SK-N-SH treated with all-trans-retinoic acid at 6 μM for 48 hours (cell line): ENCODE measurements at regions not wholly inside any gene's neighbourhood (a gene's known extent, or its start where the extent isn't known, plus 50 kb on each side); places are given as distances from the start of the nearest gene placed in this dataset.

Experiments
- ARNTL ChIP-seq: fragments of 450-650 bp; formaldehyde crosslinking; IDR thresholded peaks from 2 replicates; pipeline ENCODE4 v1.5.0; 2020; ENCODE audit warnings: low read depth, mild to moderate bottlenecking, moderate library complexity, borderline replicate concordance
- ZFP3 ChIP-seq: fragments of 250-450 bp; sonication (Bioruptor Pico); IDR thresholded peaks from 2 replicates; pipeline ENCODE4 v1.5.0; 2020; ENCODE audit warnings: mild to moderate bottlenecking, moderate library complexity
- TF ChIP-seq, protein P1 (sequence below): fragments of 250-450 bp; sonication (Bioruptor Pico); IDR thresholded peaks from 2 replicates; pipeline ENCODE4 v1.8.0; 2020; ENCODE audit warnings: mild to moderate bottlenecking, moderate library complexity, borderline replicate concordance

DNA sequence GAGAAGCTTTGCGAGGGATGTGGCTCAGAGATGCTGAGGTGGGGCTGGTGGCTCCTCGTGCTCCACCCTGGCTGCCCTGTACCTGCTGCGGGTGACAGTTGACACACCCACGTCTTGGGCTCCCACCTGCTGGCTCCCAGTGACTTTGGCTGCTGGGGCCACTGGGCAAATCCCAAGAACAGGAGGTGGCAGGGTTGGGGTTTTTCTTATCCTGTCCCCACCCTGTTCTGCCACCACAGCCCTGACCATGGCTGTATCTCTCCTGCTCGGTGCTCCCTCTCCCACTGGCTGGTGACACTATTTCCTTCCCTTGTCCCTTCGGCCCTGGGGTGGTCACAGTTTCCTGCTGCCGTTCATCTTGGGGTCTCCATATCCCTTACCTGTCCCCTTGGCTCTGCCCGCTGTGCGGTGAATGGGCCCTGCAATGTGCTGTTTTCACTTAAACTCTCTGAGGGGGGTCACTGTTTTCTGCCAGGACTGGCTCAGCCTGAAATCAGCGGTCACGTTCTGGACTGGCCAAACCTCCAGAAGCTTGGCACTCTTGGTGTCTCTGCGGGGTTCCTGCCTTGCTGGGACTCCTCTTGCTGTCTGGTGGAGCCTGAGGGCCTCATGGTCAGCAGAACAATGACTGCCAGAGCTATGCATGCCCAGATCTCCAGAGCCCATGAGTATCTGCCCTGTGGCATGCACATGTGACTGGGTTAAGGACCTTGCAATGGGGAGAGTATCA is 144.2 kb downstream of the IRF8 start:
- TF ChIP-seq, protein P1, sequence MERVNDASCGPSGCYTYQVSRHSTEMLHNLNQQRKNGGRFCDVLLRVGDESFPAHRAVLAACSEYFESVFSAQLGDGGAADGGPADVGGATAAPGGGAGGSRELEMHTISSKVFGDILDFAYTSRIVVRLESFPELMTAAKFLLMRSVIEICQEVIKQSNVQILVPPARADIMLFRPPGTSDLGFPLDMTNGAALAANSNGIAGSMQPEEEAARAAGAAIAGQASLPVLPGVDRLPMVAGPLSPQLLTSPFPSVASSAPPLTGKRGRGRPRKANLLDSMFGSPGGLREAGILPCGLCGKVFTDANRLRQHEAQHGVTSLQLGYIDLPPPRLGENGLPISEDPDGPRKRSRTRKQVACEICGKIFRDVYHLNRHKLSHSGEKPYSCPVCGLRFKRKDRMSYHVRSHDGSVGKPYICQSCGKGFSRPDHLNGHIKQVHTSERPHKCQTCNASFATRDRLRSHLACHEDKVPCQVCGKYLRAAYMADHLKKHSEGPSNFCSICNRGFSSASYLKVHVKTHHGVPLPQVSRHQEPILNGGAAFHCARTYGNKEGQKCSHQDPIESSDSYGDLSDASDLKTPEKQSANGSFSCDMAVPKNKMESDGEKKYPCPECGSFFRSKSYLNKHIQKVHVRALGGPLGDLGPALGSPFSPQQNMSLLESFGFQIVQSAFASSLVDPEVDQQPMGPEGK (CRISPR knock-in tag) = no peak
- TF ChIP-seq ARNTL (CRISPR knock-in tag) = no peak
- no peak for TF ChIP-seq ZFP3 (CRISPR knock-in tag)
